ENCODE measurements at regions not wholly inside any gene's neighbourhood (a gene's known extent, or its start where the extent isn't known, plus 50 kb on each side); places are given as distances from the start of the nearest gene placed in this dataset.

- H3K36me3 ChIP-seq (ENCODE audit: control insufficient read depth, insufficient read depth, low read length): no peaks in the 10 kb centered on the region
- DNase-seq: no peak
- H3K36me3 Mint-ChIP-seq: peaks cover 22% of the 10 kb centered on the region
- intact Hi-C loops (cut with micrococcal nuclease): no loop called here
- no peaks in the 10 kb centered on the region for H3K4me1 ChIP-seq (ENCODE audit: control insufficient read depth, insufficient read depth, low read length)
- no peaks in the 10 kb centered on the region for H3K4me1 Mint-ChIP-seq
- no peaks in the 10 kb centered on the region for H3K27me3 Mint-ChIP-seq (ENCODE audit: low read depth in 2 of 2)
- H3K27ac ChIP-seq (ENCODE audit: low read length): no peak overlapping the region
- no peak for ATAC-seq
- H3K9me3 Mint-ChIP-seq: peaks cover 25 to 29% of the 10 kb centered on the region in 2 donors
- no peak overlapping the region for H3K27ac Mint-ChIP-seq
- no peak overlapping the region for H3K4me3 Mint-ChIP-seq
- TF ChIP-seq CTCF (IDR thresholded peaks at IDR 0.05): no peak
- WGBS (ENCODE audit: insufficient coverage): 93% methylated on average over 16 of the region's 16 CpGs
- H3K9me3 ChIP-seq (ENCODE audit: control insufficient read depth, insufficient read depth, low read length): peaks cover 9% of the 10 kb centered on the region
- no peaks in the 10 kb centered on the region for H3K27me3 ChIP-seq (ENCODE audit: control insufficient read depth, insufficient read depth, low read length)
- no peak overlapping the region for H3K4me3 ChIP-seq (ENCODE audit: low read length)
Observed at GRCh38 chr18:40662898-40663437, 1292.1 kb upstream of the PIK3C3 start.

- H3K36me3 Mint-ChIP-seq: peaks cover 21% of the 10 kb centered on the region
- no peak overlapping the region for H3K4me3 Mint-ChIP-seq
- H3K4me3 ChIP-seq (ENCODE audit: low read length): no peak overlapping the region
- no peak for DNase-seq
- H3K36me3 ChIP-seq (ENCODE audit: control insufficient read depth, insufficient read depth, low read length): no peaks in the 10 kb centered on the region
- peaks cover 3% of the 10 kb centered on the region for H3K9me3 ChIP-seq (ENCODE audit: control insufficient read depth, insufficient read depth, low read length)
- H3K4me1 Mint-ChIP-seq: no peaks in the 10 kb centered on the region
- no peaks in the 10 kb centered on the region for H3K27me3 ChIP-seq (ENCODE audit: control insufficient read depth, insufficient read depth, low read length)
- 92% methylated on average over 1 of the region's 1 CpG for WGBS (ENCODE audit: insufficient coverage)
- H3K27ac ChIP-seq (ENCODE audit: low read length): no peak overlapping the region
- H3K9me3 Mint-ChIP-seq: peaks cover 22 to 28% of the 10 kb centered on the region in 2 donors
- no peaks in the 10 kb centered on the region for H3K4me1 ChIP-seq (ENCODE audit: control insufficient read depth, insufficient read depth, low read length)
- ATAC-seq: no peak
- H3K27ac Mint-ChIP-seq: no peak overlapping the region
- intact Hi-C loops (cut with micrococcal nuclease): no loop called here
- no peak for TF ChIP-seq CTCF (IDR thresholded peaks at IDR 0.05)
- H3K27me3 Mint-ChIP-seq (ENCODE audit: low read depth in 2 of 2): no peaks in the 10 kb centered on the region
Observed at GRCh38 chr18:40653682-40654081, 1301.4 kb upstream of the PIK3C3 start.

GRCh38 chr18:40652321-40652720 is 1302.7 kb upstream of the PIK3C3 start:
- ATAC-seq: no peak
- 67% methylated on average over 1 of the region's 1 CpG for WGBS (ENCODE audit: insufficient coverage)
- TF ChIP-seq CTCF (IDR thresholded peaks at IDR 0.05): no peak
- no peak overlapping the region for H3K4me3 Mint-ChIP-seq
- Histone ChIP-seq H3K36me3 (ENCODE audit: control insufficient read depth, insufficient read depth, low read length) (no peaks in the 10 kb centered on the region), H3K27me3 (ENCODE audit: control insufficient read depth, insufficient read depth, low read length) (no peaks in the 10 kb centered on the region), H3K9me3 (ENCODE audit: control insufficient read depth, insufficient read depth, low read length) (peaks cover 3% of the 10 kb centered on the region), H3K4me1 (ENCODE audit: control insufficient read depth, insufficient read depth, low read length) (no peaks in the 10 kb centered on the region), H3K27ac (ENCODE audit: low read length) (no peak overlapping the region), H3K4me3 (ENCODE audit: low read length) (no peak overlapping the region)
- no peaks in the 10 kb centered on the region for H3K27me3 Mint-ChIP-seq (ENCODE audit: low read depth in 2 of 2)
- peaks cover 16% of the 10 kb centered on the region for H3K36me3 Mint-ChIP-seq
- no peaks in the 10 kb centered on the region for H3K4me1 Mint-ChIP-seq
- no peak for DNase-seq
- H3K27ac Mint-ChIP-seq: no peak overlapping the region
- intact Hi-C loops (cut with micrococcal nuclease): no loop called here
- H3K9me3 Mint-ChIP-seq: peaks cover 19 to 24% of the 10 kb centered on the region in 2 donors

GRCh38 chr18:40651163-40651562 is 1303.9 kb upstream of the PIK3C3 start:
- ATAC-seq (no peak), DNase-seq (no peak)
- Mint-ChIP-seq H3K4me3 (no peak overlapping the region), H3K27ac (no peak overlapping the region), H3K27me3 (ENCODE audit: low read depth in 2 of 2) (no peaks in the 10 kb centered on the region), H3K9me3 (peaks cover 19 to 24% of the 10 kb centered on the region in 2 donors), H3K36me3 (peaks cover 14% of the 10 kb centered on the region), H3K4me1 (no peaks in the 10 kb centered on the region)
- intact Hi-C loops (cut with micrococcal nuclease): no loop called here
- no peaks in the 10 kb centered on the region for H3K4me1 ChIP-seq (ENCODE audit: control insufficient read depth, insufficient read depth, low read length)
- H3K27me3 ChIP-seq (ENCODE audit: control insufficient read depth, insufficient read depth, low read length): no peaks in the 10 kb centered on the region
- WGBS (ENCODE audit: insufficient coverage): 86% methylated on average over 3 of the region's 3 CpGs
- H3K36me3 ChIP-seq (ENCODE audit: control insufficient read depth, insufficient read depth, low read length): no peaks in the 10 kb centered on the region
- H3K27ac ChIP-seq (ENCODE audit: low read length): no peak overlapping the region
- no peak for TF ChIP-seq CTCF (IDR thresholded peaks at IDR 0.05)
- H3K9me3 ChIP-seq (ENCODE audit: control insufficient read depth, insufficient read depth, low read length): peaks cover 3% of the 10 kb centered on the region
- H3K4me3 ChIP-seq (ENCODE audit: low read length): no peak overlapping the region
